Upper lobe of left lung (tissue), 4 donors: ENCODE measurements at regions not wholly inside any gene's neighbourhood (a gene's known extent, or its start where the extent isn't known, plus 50 kb on each side); places are given as distances from the start of the nearest gene placed in this dataset.

ENCODE experiments used
- CTCF ChIP-seq, 6 experiments: fragments of 450-650 bp in 4 of 6; fragments of 200-600 bp in 2 of 6; sonication (generic) in 2 of 6; IDR thresholded peaks; one replicate each; pipeline ENCODE4 v1.5.1; 2016 to 2019; ENCODE audit warnings: antibody characterized with exemption in 6 of 6
- POLR2AphosphoS5 ChIP-seq, 2 donors: sonication (generic); formaldehyde crosslinking; IDR thresholded peaks; one replicate each; pipeline ENCODE4 v1.5.1; 2017; ENCODE audit warnings: antibody characterized with exemption in 2 of 2

DNA sequence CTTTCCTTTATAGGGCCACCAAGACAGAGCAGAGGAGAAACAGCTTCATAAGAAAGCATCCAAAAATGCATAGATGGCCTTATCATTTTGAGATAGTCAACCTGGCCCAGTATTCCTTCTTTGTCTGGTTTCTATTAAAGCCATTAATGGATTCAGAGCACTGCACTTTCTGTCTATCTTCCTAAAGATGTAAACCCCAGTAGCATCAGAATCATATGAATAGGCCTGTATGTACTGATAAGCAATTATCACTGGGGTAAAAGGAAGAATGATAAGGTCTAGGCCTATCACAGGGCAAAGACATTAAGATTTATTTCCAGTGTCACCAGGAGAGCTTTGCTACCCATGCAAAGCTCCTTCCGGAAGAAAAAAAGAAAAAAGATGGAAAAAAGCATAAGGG, 432.5 kb upstream of the C9orf72 start:
- TF ChIP-seq CTCF (IDR thresholded peaks at IDR 0.05) (no peak), POLR2AphosphoS5 (IDR thresholded peaks at IDR 0.05) (no peak)
